ENCODE measurements at regions not wholly inside any gene's neighbourhood (a gene's known extent, or its start where the extent isn't known, plus 50 kb on each side); places are given as distances from the start of the nearest gene placed in this dataset.

DNA sequence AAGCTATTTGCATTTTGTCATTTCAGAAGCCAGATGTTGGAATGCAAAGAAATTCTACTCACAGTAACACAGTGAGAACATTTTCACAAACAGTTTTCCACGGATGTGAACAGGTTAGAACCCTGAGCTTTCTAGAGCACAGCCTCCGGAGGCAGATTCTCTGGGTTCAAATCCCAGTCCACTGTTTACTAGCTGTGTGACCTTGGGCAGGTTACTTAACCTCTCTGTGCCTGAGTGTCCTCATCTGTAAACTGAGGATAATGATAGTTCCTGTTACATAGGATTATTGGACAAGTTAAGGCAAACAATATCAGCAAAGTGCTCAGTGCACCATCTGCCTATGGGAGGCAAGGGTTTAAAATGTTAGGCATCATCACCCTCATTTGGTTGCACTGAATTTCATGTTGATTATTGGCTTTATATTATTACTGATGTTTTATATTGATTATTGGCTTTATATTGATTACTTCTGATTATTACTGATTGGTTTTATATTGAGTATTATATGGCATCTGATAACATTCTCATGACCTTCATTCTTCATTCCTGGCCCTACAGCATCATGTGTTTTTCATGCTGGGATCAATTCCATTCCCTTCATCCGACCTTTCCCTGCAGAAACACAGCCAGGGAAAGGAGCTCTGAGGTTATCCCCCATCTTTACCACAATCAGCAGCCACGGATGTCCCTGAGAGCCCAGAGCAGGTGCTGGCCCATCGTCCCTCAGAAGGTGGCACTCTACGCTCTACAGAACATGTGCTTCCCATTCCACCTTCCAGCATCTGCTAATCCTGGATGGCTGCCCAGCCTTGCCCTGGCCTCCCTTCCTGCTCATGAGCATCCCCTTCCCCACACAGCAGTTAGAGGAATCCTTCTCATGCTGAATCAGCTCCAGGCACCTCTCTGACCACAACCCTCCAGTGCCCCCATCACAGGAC is 283.1 kb downstream of the PREX1 start:
- TF ChIP-seq, protein P1, sequence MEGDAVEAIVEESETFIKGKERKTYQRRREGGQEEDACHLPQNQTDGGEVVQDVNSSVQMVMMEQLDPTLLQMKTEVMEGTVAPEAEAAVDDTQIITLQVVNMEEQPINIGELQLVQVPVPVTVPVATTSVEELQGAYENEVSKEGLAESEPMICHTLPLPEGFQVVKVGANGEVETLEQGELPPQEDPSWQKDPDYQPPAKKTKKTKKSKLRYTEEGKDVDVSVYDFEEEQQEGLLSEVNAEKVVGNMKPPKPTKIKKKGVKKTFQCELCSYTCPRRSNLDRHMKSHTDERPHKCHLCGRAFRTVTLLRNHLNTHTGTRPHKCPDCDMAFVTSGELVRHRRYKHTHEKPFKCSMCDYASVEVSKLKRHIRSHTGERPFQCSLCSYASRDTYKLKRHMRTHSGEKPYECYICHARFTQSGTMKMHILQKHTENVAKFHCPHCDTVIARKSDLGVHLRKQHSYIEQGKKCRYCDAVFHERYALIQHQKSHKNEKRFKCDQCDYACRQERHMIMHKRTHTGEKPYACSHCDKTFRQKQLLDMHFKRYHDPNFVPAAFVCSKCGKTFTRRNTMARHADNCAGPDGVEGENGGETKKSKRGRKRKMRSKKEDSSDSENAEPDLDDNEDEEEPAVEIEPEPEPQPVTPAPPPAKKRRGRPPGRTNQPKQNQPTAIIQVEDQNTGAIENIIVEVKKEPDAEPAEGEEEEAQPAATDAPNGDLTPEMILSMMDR (IDR thresholded peaks at IDR 0.05; ENCODE audit: low read depth, low read length, poor library complexity, severe bottlenecking): no peak
- TF ChIP-seq EZH2phosphoT487 (IDR thresholded peaks at IDR 0.05; ENCODE audit: borderline replicate concordance, low read length): no peak
